IMR-90 (cell line): ENCODE measurements at regions not wholly inside any gene's neighbourhood (a gene's known extent, or its start where the extent isn't known, plus 50 kb on each side); places are given as distances from the start of the nearest gene placed in this dataset.

Experiments
- ATAC-seq: fragments of 200-7000 bp; cut with Tn5 transposase; 2 replicates; pipeline ENCODE4 v1.9.1; 2020; ENCODE audit warnings: low read depth, mild to moderate bottlenecking, moderate library complexity
- BruUV-seq: library from RNA; stranded (reverse); fragments of 400-500 nt; replicated peaks from 2 replicates; lab custom pipeline; 2021; lab: Mats Ljungman, UMichigan
- CTCF ChIA-PET: fragments of 300-600 bp; formaldehyde crosslinking; extraction: SDS; loops from one replicate; lab custom pipeline; 2021; ENCODE audit warnings: antibody characterized with exemption; lab: Yijun Ruan, JAX
- POLR2A ChIA-PET: fragments of 300-600 bp; sonication (Branson Sonifier 250); formaldehyde crosslinking; loops from one replicate; lab custom pipeline; 2022; ENCODE audit warnings: antibody characterized with exemption; ENCODE audit not compliant: unreplicated experiment; lab: Charles Lee
- DNase-seq: peaks from one replicate; pipeline ENCODE4 v3.0.0; 2013
- H2AFZ ChIP-seq: replicated peaks from 2 replicates; pipeline ENCODE3; 2013; ENCODE audit warnings: low read length, mild to moderate bottlenecking; ENCODE audit not compliant: poor library complexity
- H2AK5ac ChIP-seq: 2 replicates; pipeline ENCODE4 v1.6.1; 2013; ENCODE audit warnings: low read depth, low read length, inconsistent platforms
- H2AK9ac ChIP-seq: replicated peaks from 2 replicates; pipeline ENCODE3; 2013; ENCODE audit warnings: mild to moderate bottlenecking, low read depth, low read length, moderate library complexity; ENCODE audit not compliant: poor library complexity
- H2BK120ac ChIP-seq: 2 replicates; pipeline ENCODE4 v1.6.1; 2013; ENCODE audit warnings: low read depth, low read length, inconsistent platforms
- H2BK15ac ChIP-seq: 3 replicates; pipeline ENCODE4 v1.6.1; 2013; ENCODE audit warnings: low read depth, low read length, inconsistent platforms
- H2BK20ac ChIP-seq: 2 replicates; pipeline ENCODE4 v1.6.1; 2013; ENCODE audit warnings: low read depth, mild to moderate bottlenecking, inconsistent platforms, low read length, moderate library complexity
- H2BK5ac ChIP-seq: 2 replicates; pipeline ENCODE4 v1.6.1; 2013; ENCODE audit warnings: mild to moderate bottlenecking, low read depth, low read length, inconsistent platforms; ENCODE audit not compliant: poor library complexity, severe bottlenecking
- H3K14ac ChIP-seq: replicated peaks from 2 replicates; pipeline ENCODE4 v1.6.1; 2013; ENCODE audit warnings: low read depth, low read length, inconsistent platforms
- H3K18ac ChIP-seq: 2 replicates; pipeline ENCODE4 v1.6.1; 2013; ENCODE audit warnings: low read depth, low read length, control low read depth
- H3K23ac ChIP-seq: 2 replicates; pipeline ENCODE4 v1.6.1; 2013; ENCODE audit warnings: low read depth, low read length, inconsistent platforms
- H3K27ac ChIP-seq: 2 replicates; pipeline ENCODE4 v1.5.1; 2013; ENCODE audit warnings: mild to moderate bottlenecking, control low read depth, low read length; ENCODE audit not compliant: insufficient read depth
- H3K27me3 ChIP-seq: 2 replicates; pipeline ENCODE4 v1.6.1; 2013; ENCODE audit warnings: low read length; ENCODE audit not compliant: control insufficient read depth, insufficient read depth
- H3K36me3 ChIP-seq: 2 replicates; pipeline ENCODE4 v1.6.1; 2013; ENCODE audit warnings: low read length, mixed read lengths; ENCODE audit not compliant: control insufficient read depth, insufficient read depth
- H3K4ac ChIP-seq: 2 replicates; pipeline ENCODE4 v1.6.1; 2013; ENCODE audit warnings: low read depth, low read length, inconsistent platforms
- H3K4me1 ChIP-seq: 2 replicates; pipeline ENCODE4 v1.6.1; 2013; ENCODE audit warnings: low read length, mixed read lengths; ENCODE audit not compliant: control insufficient read depth, insufficient read depth
- H3K4me2 ChIP-seq: 2 replicates; pipeline ENCODE4 v1.6.1; 2013; ENCODE audit warnings: low read depth, mild to moderate bottlenecking, control low read depth, low read length, moderate library complexity
- H3K4me3 ChIP-seq: 2 replicates; pipeline ENCODE4 v1.5.1; 2013; ENCODE audit warnings: low read depth, mild to moderate bottlenecking, control low read depth, low read length, moderate library complexity; ENCODE audit not compliant: insufficient read depth
- H3K56ac ChIP-seq: 2 replicates; pipeline ENCODE4 v1.6.1; 2013; ENCODE audit warnings: low read length, inconsistent platforms; ENCODE audit not compliant: insufficient read depth; ENCODE audit errors: extremely low read depth
- H3K79me1 ChIP-seq, 2 experiments: 2 replicates each; pipeline ENCODE4 v1.6.1; 2013; ENCODE audit warnings: low read length in 2 of 2, inconsistent platforms in 1 of 2, low read depth in 1 of 2
- H3K9ac ChIP-seq: 2 replicates; pipeline ENCODE4 v1.6.1; 2013; ENCODE audit warnings: low read depth, low read length, control low read depth
- H3K9me1 ChIP-seq: 2 replicates; pipeline ENCODE4 v1.6.1; 2013; ENCODE audit warnings: low read length, inconsistent platforms; ENCODE audit not compliant: insufficient read depth
- H3K9me3 ChIP-seq: 2 replicates; pipeline ENCODE4 v1.6.1; 2013; ENCODE audit warnings: low read length; ENCODE audit not compliant: control insufficient read depth, insufficient read depth
- H4K20me1 ChIP-seq: 2 replicates; pipeline ENCODE4 v1.6.1; 2013; ENCODE audit warnings: low read length, inconsistent platforms; ENCODE audit not compliant: insufficient read depth
- H4K5ac ChIP-seq: 2 replicates; pipeline ENCODE4 v1.6.1; 2013; ENCODE audit warnings: mild to moderate bottlenecking, low read depth, low read length, control low read depth
- H4K8ac ChIP-seq, 2 experiments: 2 replicates each; pipeline ENCODE4 v1.6.1; 2013; ENCODE audit warnings: low read depth in 2 of 2, low read length in 2 of 2, control low read depth in 1 of 2, inconsistent platforms in 1 of 2
- H4K91ac ChIP-seq: 2 replicates; pipeline ENCODE4 v1.6.1; 2013; ENCODE audit warnings: low read depth, low read length, inconsistent platforms; ENCODE audit not compliant: insufficient read depth
- BHLHE40 ChIP-seq: fragments of 150-350 bp; IDR thresholded peaks from 2 replicates; pipeline ENCODE4 v1.6.1; 2016; ENCODE audit warnings: mild to moderate bottlenecking, low read depth, low read length
- CEBPB ChIP-seq: IDR thresholded peaks from 2 replicates; pipeline ENCODE4 v1.6.1; 2012; ENCODE audit warnings: low read depth, low read length, improper control_type of control experiment
- CHD1 ChIP-seq: IDR thresholded peaks from 2 replicates; pipeline ENCODE4 v1.6.1; 2012; ENCODE audit warnings: low read depth, low read length, improper control_type of control experiment
- FOS ChIP-seq: fragments of 150-350 bp; IDR thresholded peaks from 2 replicates; pipeline ENCODE4 v1.6.1; 2016; ENCODE audit warnings: low read depth, low read length
- MAFK ChIP-seq: IDR thresholded peaks from 2 replicates; pipeline ENCODE4 v1.6.1; 2012; ENCODE audit warnings: low read depth, low read length, improper control_type of control experiment
- MAZ ChIP-seq: IDR thresholded peaks from 2 replicates; pipeline ENCODE4 v1.6.1; 2012; ENCODE audit warnings: low read depth, mild to moderate bottlenecking, low read length, improper control_type of control experiment, moderate library complexity, borderline replicate concordance
- MXI1 ChIP-seq: IDR thresholded peaks from 2 replicates; pipeline ENCODE4 v1.6.1; 2012; ENCODE audit warnings: low read depth, mild to moderate bottlenecking, low read length, moderate library complexity, borderline replicate concordance
- NFE2L2 ChIP-seq: fragments of 150-350 bp; IDR thresholded peaks from 2 replicates; pipeline ENCODE4 v1.6.1; 2016; ENCODE audit warnings: low read depth, mild to moderate bottlenecking, low read length
- POLR2A ChIP-seq: IDR thresholded peaks from 2 replicates; pipeline ENCODE4 v1.6.1; 2012; ENCODE audit warnings: mild to moderate bottlenecking, low read depth, low read length
- RAD21 ChIP-seq: IDR thresholded peaks from 2 replicates; pipeline ENCODE4 v1.6.1; 2012; ENCODE audit warnings: low read length, improper control_type of control experiment
- RCOR1 ChIP-seq: IDR thresholded peaks from 2 replicates; pipeline ENCODE4 v1.6.1; 2012; ENCODE audit warnings: mild to moderate bottlenecking, low read length, improper control_type of control experiment; ENCODE audit not compliant: insufficient replicate concordance
- RFX5 ChIP-seq: IDR thresholded peaks from 2 replicates; pipeline ENCODE4 v1.8.0; 2012; ENCODE audit warnings: low read depth, mild to moderate bottlenecking, low read length, moderate library complexity
- SMC3 ChIP-seq: fragments of 150-350 bp; IDR thresholded peaks from 2 replicates; pipeline ENCODE4 v1.6.1; 2016; ENCODE audit warnings: low read depth, mild to moderate bottlenecking, antibody characterized with exemption, low read length, moderate library complexity
- WGBS, 2 experiments: methylation state at CpG; one replicate each; pipeline versions ENCODE4 v1.1.5 to v1.1.7; 2013; ENCODE audit warnings: missing lambda C conversion rate in 2 of 2; ENCODE audit not compliant: insufficient read length in 1 of 2; ENCODE audit errors: extremely low coverage in 2 of 2; 5-methylcytosine and 5-hydroxymethylcytosine counted together
- dilution Hi-C: fragments of 300-500 bp; cut with HindIII; formaldehyde crosslinking; loops from one replicate; pipeline ENCODE4 v1.14.3; 2018; ENCODE audit warnings: low sequenced_read_pairs; ENCODE audit not compliant: unreplicated experiment
- in situ Hi-C: fragments of 300-500 bp; cut with MboI; formaldehyde crosslinking; loops from 3 replicates; pipeline ENCODE4 v1.14.3; 2019; ENCODE audit warnings: low sequenced_read_pairs, inconsistent platforms, mixed read lengths
- intact Hi-C: fragments of 100-400 bp; cut with micrococcal nuclease; formaldehyde crosslinking; loops from 2 replicates; pipeline ENCODE4 v1.10.0; 2022
- TF ChIP-seq, protein P1 (sequence below): fragments of 150-350 bp; IDR thresholded peaks from 2 replicates; pipeline ENCODE4 v1.6.1; 2016; ENCODE audit warnings: low read depth, mild to moderate bottlenecking, low read length, moderate library complexity, borderline replicate concordance
- TF ChIP-seq, protein P2 (sequence below): conservative IDR thresholded peaks from 2 replicates; pipeline ENCODE4 v1.5.1; 2012; ENCODE audit warnings: mild to moderate bottlenecking, low read depth, low read length, improper control_type of control experiment
- TF ChIP-seq, protein P3 (sequence below): fragments of 150-350 bp; IDR thresholded peaks from 2 replicates; pipeline ENCODE4 v1.6.1; 2017; ENCODE audit warnings: mild to moderate bottlenecking, antibody characterized with exemption, low read length, low read depth

DNA sequence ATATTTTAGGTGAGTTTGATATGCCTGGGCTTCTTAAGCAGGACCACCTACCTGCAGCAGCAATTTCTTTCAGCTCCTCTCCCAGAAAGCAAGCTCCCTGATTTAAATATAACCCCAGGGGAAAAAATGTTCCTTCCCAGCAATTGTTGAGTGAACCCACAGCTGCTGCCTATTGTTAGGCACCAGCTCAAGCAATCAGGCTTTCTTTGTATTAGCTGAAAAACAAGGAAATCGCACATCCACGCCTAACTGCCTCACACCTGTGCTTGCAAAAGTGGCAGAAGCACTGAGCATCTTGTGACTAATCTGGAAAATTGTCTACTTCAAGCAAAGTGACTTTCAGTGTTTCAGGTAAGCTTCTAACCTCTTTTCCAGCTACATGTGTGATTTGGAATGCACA is 432.2 kb downstream of the SMARCA1 start:
- Histone ChIP-seq H3K4me1 (no peaks in the 10 kb centered on the region), H4K20me1 (no peaks in the 10 kb centered on the region), H3K79me1 (no peaks in the 10 kb centered on the region), H4K8ac (no peak overlapping the region), H2BK120ac (no peak overlapping the region), H2AFZ (no peak overlapping the region), H3K9me3 (0 out of 2 replicates have a peak, but pooled peaks cover 1% of the 10 kb centered on the region), H3K18ac (no peak overlapping the region), H3K9me1 (no peaks in the 10 kb centered on the region), H3K4me3 (no peak overlapping the region), H3K36me3 (no peaks in the 10 kb centered on the region), H3K23ac (no peak overlapping the region), H3K4ac (no peak overlapping the region), H2BK5ac (no peak overlapping the region), H2BK20ac (no peak overlapping the region), H4K91ac (no peak overlapping the region), H3K56ac (no peak overlapping the region), H2AK5ac (no peak overlapping the region), H3K4me2 (no peak overlapping the region), H3K27me3 (no peaks in the 10 kb centered on the region), H2AK9ac (no peak overlapping the region), H4K5ac (no peak overlapping the region), H2BK15ac (no peak overlapping the region), H3K27ac (no peak overlapping the region), H3K9ac (no peak overlapping the region), H3K14ac (no peak overlapping the region)
- no TSS peak for BruUV-seq
- no peak for ATAC-seq
- no peak for DNase-seq
- dilution Hi-C loops (no loop called here), in situ Hi-C loops (no loop called here), intact Hi-C loops (no loop called here)
- WGBS, 2 experiments: no CpG with 5 or more reads among the region's 2 CpGs
- POLR2A ChIA-PET: no interaction called here
- TF ChIP-seq BHLHE40: no peak
- no peak for TF ChIP-seq RFX5
- TF ChIP-seq RAD21: no peak
- TF ChIP-seq MXI1: no peak
- TF ChIP-seq, protein P1, sequence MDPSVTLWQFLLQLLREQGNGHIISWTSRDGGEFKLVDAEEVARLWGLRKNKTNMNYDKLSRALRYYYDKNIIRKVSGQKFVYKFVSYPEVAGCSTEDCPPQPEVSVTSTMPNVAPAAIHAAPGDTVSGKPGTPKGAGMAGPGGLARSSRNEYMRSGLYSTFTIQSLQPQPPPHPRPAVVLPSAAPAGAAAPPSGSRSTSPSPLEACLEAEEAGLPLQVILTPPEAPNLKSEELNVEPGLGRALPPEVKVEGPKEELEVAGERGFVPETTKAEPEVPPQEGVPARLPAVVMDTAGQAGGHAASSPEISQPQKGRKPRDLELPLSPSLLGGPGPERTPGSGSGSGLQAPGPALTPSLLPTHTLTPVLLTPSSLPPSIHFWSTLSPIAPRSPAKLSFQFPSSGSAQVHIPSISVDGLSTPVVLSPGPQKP: no peak
- TF ChIP-seq RCOR1: no peak
- TF ChIP-seq MAFK: no peak
- TF ChIP-seq, protein P2, sequence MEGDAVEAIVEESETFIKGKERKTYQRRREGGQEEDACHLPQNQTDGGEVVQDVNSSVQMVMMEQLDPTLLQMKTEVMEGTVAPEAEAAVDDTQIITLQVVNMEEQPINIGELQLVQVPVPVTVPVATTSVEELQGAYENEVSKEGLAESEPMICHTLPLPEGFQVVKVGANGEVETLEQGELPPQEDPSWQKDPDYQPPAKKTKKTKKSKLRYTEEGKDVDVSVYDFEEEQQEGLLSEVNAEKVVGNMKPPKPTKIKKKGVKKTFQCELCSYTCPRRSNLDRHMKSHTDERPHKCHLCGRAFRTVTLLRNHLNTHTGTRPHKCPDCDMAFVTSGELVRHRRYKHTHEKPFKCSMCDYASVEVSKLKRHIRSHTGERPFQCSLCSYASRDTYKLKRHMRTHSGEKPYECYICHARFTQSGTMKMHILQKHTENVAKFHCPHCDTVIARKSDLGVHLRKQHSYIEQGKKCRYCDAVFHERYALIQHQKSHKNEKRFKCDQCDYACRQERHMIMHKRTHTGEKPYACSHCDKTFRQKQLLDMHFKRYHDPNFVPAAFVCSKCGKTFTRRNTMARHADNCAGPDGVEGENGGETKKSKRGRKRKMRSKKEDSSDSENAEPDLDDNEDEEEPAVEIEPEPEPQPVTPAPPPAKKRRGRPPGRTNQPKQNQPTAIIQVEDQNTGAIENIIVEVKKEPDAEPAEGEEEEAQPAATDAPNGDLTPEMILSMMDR: no peak
- TF ChIP-seq CHD1: no peak
- no peak for TF ChIP-seq FOS
- TF ChIP-seq POLR2A: no peak
- no peak for TF ChIP-seq SMC3
- no peak for TF ChIP-seq CEBPB
- no peak for TF ChIP-seq MAZ
- TF ChIP-seq, protein P3, sequence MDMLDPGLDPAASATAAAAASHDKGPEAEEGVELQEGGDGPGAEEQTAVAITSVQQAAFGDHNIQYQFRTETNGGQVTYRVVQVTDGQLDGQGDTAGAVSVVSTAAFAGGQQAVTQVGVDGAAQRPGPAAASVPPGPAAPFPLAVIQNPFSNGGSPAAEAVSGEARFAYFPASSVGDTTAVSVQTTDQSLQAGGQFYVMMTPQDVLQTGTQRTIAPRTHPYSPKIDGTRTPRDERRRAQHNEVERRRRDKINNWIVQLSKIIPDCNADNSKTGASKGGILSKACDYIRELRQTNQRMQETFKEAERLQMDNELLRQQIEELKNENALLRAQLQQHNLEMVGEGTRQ: no peak
- no peak for TF ChIP-seq NFE2L2
- CTCF ChIA-PET: interaction anchor here (0.6 kb wide), 1 partner anchor 214 kb away, joined by 3 read pairs; no protein-coding TSS in a partner anchor
